Colonic mucosa (tissue), 4 donors: ENCODE measurements at regions not wholly inside any gene's neighbourhood (a gene's known extent, or its start where the extent isn't known, plus 50 kb on each side); places are given as distances from the start of the nearest gene placed in this dataset.

ENCODE experiments used
- DNase-seq: peaks from one replicate; pipeline ENCODE4 v3.0.0-alpha.2; 2020
- H3K27ac ChIP-seq: fragments of 200-600 bp; one replicate; pipeline ENCODE4 v1.8.0; 2021
- H3K27me3 ChIP-seq: fragments of 200-600 bp; one replicate; pipeline ENCODE4 v1.8.0; 2021
- H3K36me3 ChIP-seq: fragments of 200-600 bp; one replicate; pipeline ENCODE4 v1.8.0; 2021
- H3K4me1 ChIP-seq: fragments of 200-600 bp; one replicate; pipeline ENCODE4 v1.8.0; 2021; ENCODE audit warnings: mild to moderate bottlenecking
- H3K4me3 ChIP-seq: fragments of 200-600 bp; one replicate; pipeline ENCODE4 v1.8.0; 2021
- H3K9ac ChIP-seq, 2 donors: one replicate each; pipeline ENCODE4 v1.7.0; 2013; ENCODE audit warnings: control low read depth in 2 of 2, low read depth in 2 of 2, low read length in 2 of 2
- H3K9me3 ChIP-seq: fragments of 200-600 bp; one replicate; pipeline ENCODE4 v1.8.0; 2021
- CTCF ChIP-seq: fragments of 200-600 bp; IDR thresholded peaks from one replicate; pipeline ENCODE4 v1.8.0; 2022; ENCODE audit warnings: antibody characterized with exemption, mild to moderate bottlenecking
- intact Hi-C: fragments of 100-400 bp; cut with DNase I; formaldehyde crosslinking; loops from one replicate; pipeline ENCODE4 v1.14.1; 2022
- donor health status: healthy.
- donor health status: DM: no; HTN: no; CAD: no.
- donor health status: DM: no; HTN: no; CAD: no.

DNA sequence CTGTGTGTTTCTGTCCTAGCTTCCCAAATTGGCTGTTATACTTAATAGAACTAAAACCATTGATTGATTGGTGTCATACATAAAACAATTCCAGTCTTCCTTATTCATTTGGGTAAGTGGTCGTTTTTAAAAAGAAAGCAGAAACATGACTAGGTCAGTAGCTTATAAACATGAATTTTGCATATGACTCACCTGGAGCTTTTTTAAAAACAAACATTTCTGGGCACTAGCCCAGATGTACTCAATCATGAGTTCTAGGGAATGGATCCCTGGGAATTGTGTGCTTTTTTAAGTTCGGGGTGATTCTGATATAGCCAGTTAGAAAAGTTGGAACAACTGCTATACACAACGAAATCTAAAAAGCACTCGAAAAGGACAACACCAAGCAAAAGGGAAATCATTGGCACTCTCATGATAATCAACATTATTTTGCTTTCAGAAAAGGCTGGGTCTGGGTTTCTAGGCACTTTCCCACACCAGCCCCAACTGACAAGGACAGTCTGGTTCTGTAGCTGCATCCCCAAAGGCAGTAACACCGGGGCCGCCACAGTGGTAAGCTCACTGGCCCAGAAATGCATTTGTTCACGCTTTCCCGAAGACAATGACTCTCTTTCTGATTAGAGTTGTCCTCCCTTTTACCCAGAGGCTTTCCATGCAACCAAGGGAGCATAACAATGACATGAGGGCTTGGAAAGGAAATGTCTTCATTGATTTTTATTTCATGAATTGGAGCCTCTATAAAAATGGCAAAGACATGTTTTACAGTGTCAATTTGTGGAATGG, 664.9 kb upstream of the WWC1 start:
- Histone ChIP-seq H3K27ac (no peak overlapping the region), H3K4me3 (no peak overlapping the region), H3K36me3 (no peaks in the 10 kb centered on the region), H3K9me3 (no peaks in the 10 kb centered on the region), H3K4me1 (no peaks in the 10 kb centered on the region), H3K27me3 (no peaks in the 10 kb centered on the region), H3K9ac (no peak overlapping the region)
- no peak for TF ChIP-seq CTCF
- DNase-seq, result no peak
- intact Hi-C loops, result no loop called here

DNA sequence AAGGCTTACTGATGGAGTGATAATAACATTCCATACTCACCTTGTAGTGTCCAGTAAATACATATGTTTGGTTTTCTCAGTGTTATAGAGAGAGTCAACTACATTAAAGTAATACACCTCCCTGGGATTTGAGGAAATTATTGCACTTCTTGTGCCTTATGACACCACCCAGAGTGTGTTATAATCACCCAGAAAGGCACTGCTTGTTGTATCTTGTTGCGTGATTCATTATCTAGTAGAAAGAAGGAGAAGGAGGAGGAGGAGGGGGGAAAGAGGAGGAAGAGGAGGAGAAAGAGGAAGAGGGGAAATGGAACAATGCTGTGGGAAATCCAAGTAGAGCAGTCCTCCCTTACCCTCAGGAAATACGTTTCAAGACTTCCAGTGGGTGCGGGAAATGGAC, 661.8 kb upstream of the WWC1 start:
- Histone ChIP-seq H3K27ac (no peak overlapping the region), H3K27me3 (no peaks in the 10 kb centered on the region), H3K9me3 (no peaks in the 10 kb centered on the region), H3K9ac (no peak overlapping the region), H3K4me3 (no peak overlapping the region), H3K36me3 (no peaks in the 10 kb centered on the region), H3K4me1 (no peaks in the 10 kb centered on the region)
- intact Hi-C loops, result no loop called here
- TF ChIP-seq CTCF, result no peak
- no peak for DNase-seq

- Histone ChIP-seq H3K4me3 (no peak overlapping the region), H3K9ac (no peak overlapping the region), H3K4me1 (no peaks in the 10 kb centered on the region), H3K27me3 (no peaks in the 10 kb centered on the region), H3K36me3 (no peaks in the 10 kb centered on the region), H3K9me3 (no peaks in the 10 kb centered on the region), H3K27ac (no peak overlapping the region)
- no peak for DNase-seq
- intact Hi-C loops, result no loop called here
- TF ChIP-seq CTCF, result no peak
Observed at GRCh38 chr5:167631191-167631590, 660.3 kb upstream of the WWC1 start.

- Histone ChIP-seq H3K27ac (no peak overlapping the region), H3K9me3 (no peaks in the 10 kb centered on the region), H3K36me3 (no peaks in the 10 kb centered on the region), H3K9ac (no peak overlapping the region), H3K4me1 (no peaks in the 10 kb centered on the region), H3K27me3 (no peaks in the 10 kb centered on the region), H3K4me3 (no peak overlapping the region)
- TF ChIP-seq CTCF, result no peak
- DNase-seq, result no peak
- intact Hi-C loops, result no loop called here
Observed at GRCh38 chr5:167633114-167633513, 658.3 kb upstream of the WWC1 start.

DNA sequence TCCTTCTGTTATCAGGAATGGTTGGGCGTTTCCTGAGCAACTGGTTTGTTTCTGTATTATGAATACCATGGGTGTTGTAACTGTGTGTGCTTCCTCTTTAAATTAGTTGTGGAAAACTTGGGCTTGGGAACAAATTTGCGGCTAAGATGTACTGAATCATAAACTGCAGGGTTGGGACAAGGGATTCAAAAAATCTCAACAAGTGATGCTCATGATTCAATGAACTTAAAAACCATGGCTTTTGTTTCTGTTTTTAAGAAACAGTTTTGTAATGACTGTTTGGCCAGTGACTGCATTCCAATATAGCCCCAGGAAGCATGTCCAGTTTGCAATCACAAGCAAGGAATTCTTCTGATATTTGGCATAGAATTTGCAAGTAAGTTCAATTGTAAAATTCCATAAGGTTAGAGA, 657.5 kb upstream of the WWC1 start:
- TF ChIP-seq CTCF, result no peak

More for the DNA sequence above, 657.5 kb upstream of the WWC1 start:
- no peaks in the 10 kb centered on the region for H3K9me3 ChIP-seq
- DNase-seq, result no peak
- no peak overlapping the region for H3K9ac ChIP-seq
- H3K27ac ChIP-seq, result no peak overlapping the region
- no peaks in the 10 kb centered on the region for H3K27me3 ChIP-seq
- H3K4me3 ChIP-seq, result no peak overlapping the region
- intact Hi-C loops, result no loop called here
- no peaks in the 10 kb centered on the region for H3K36me3 ChIP-seq
- no peaks in the 10 kb centered on the region for H3K4me1 ChIP-seq
